ENCODE measurements at regions not wholly inside any gene's neighbourhood (a gene's known extent, or its start where the extent isn't known, plus 50 kb on each side); places are given as distances from the start of the nearest gene placed in this dataset.

GRCh38 chr20:57943291-57943690 lies 233.5 kb upstream of the PMEPA1 start:
- no TSS peak for BruUV-seq (replicated peaks)
- no peak overlapping the region for H3K27ac ChIP-seq (ENCODE audit: low read depth, low read length, poor library complexity, severe bottlenecking)
- H3K4me2 ChIP-seq (ENCODE audit: low read length) = no peak overlapping the region
- intact Hi-C loops (cut with micrococcal nuclease; ENCODE audit: unreplicated experiment) = no loop called here
- H3K79me2 ChIP-seq (ENCODE audit: insufficient read depth, low read depth, low read length) = no peaks in the 10 kb centered on the region
- ChIA-PET POLR2A (no interaction called here), CTCF (ENCODE audit: unreplicated experiment) (interaction anchor here (0.5 kb wide), 1 partner anchor 10 kb away, joined by 3 read pairs; no protein-coding TSS in a partner anchor)
- DNase-seq (ENCODE audit: low spot score) = no peak
- no peaks in the 10 kb centered on the region for H3K9me2 ChIP-seq (ENCODE audit: insufficient read depth, low read length)
- TF ChIP-seq EZH2phosphoT487 (IDR thresholded peaks at IDR 0.05; ENCODE audit: borderline replicate concordance, low read depth, low read length) = no peak
- no peak for TF ChIP-seq CTCF (conservative IDR thresholded peaks at IDR 0.05; ENCODE audit: low read length)
- H3K4me3 ChIP-seq (ENCODE audit: low read depth, low read length, poor library complexity, severe bottlenecking) = no peak overlapping the region
- H4K20me1 ChIP-seq (ENCODE audit: insufficient read depth, low read length) = no peaks in the 10 kb centered on the region
- no peaks in the 10 kb centered on the region for H3K36me3 ChIP-seq (ENCODE audit: insufficient read depth, low read length)
- no peaks in the 10 kb centered on the region for H3K4me1 ChIP-seq (ENCODE audit: insufficient read depth, low read length, poor library complexity, severe bottlenecking)
- H3K9me3 ChIP-seq (ENCODE audit: low read length) = no peaks in the 10 kb centered on the region
- H2AFZ ChIP-seq (ENCODE audit: low read length) = no peak overlapping the region

GRCh38 chr20:57941604-57942381 lies 232.0 kb upstream of the PMEPA1 start:
- TF ChIP-seq EZH2phosphoT487 (IDR thresholded peaks at IDR 0.05; ENCODE audit: borderline replicate concordance, low read depth, low read length) (no peak), CTCF (conservative IDR thresholded peaks at IDR 0.05; ENCODE audit: low read length) (no peak)
- no peak overlapping the region for H3K4me3 ChIP-seq (ENCODE audit: low read depth, low read length, poor library complexity, severe bottlenecking)
- ChIA-PET POLR2A (no interaction called here), CTCF (ENCODE audit: unreplicated experiment) (no interaction called here)
- H3K9me3 ChIP-seq (ENCODE audit: low read length) = no peaks in the 10 kb centered on the region
- no peak overlapping the region for H3K4me2 ChIP-seq (ENCODE audit: low read length)
- no TSS peak for BruUV-seq (replicated peaks)
- H3K4me1 ChIP-seq (ENCODE audit: insufficient read depth, low read length, poor library complexity, severe bottlenecking) = no peaks in the 10 kb centered on the region
- H3K79me2 ChIP-seq (ENCODE audit: insufficient read depth, low read depth, low read length) = no peaks in the 10 kb centered on the region
- intact Hi-C loops (cut with micrococcal nuclease; ENCODE audit: unreplicated experiment) = no loop called here
- no peaks in the 10 kb centered on the region for H3K36me3 ChIP-seq (ENCODE audit: insufficient read depth, low read length)
- DNase-seq (ENCODE audit: low spot score) = no peak
- no peak overlapping the region for H2AFZ ChIP-seq (ENCODE audit: low read length)
- H3K27ac ChIP-seq (ENCODE audit: low read depth, low read length, poor library complexity, severe bottlenecking) = no peak overlapping the region
- no peaks in the 10 kb centered on the region for H4K20me1 ChIP-seq (ENCODE audit: insufficient read depth, low read length)
- H3K9me2 ChIP-seq (ENCODE audit: insufficient read depth, low read length) = no peaks in the 10 kb centered on the region

- TF ChIP-seq CTCF (conservative IDR thresholded peaks at IDR 0.05; ENCODE audit: low read length) (no peak), EZH2phosphoT487 (IDR thresholded peaks at IDR 0.05; ENCODE audit: borderline replicate concordance, low read depth, low read length) (no peak)
- Histone ChIP-seq H4K20me1 (ENCODE audit: insufficient read depth, low read length) (no peaks in the 10 kb centered on the region), H3K36me3 (ENCODE audit: insufficient read depth, low read length) (no peaks in the 10 kb centered on the region), H3K4me1 (ENCODE audit: insufficient read depth, low read length, poor library complexity, severe bottlenecking) (no peaks in the 10 kb centered on the region), H3K4me2 (ENCODE audit: low read length) (no peak overlapping the region), H2AFZ (ENCODE audit: low read length) (no peak overlapping the region), H3K4me3 (ENCODE audit: low read depth, low read length, poor library complexity, severe bottlenecking) (no peak overlapping the region), H3K9me2 (ENCODE audit: insufficient read depth, low read length) (no peaks in the 10 kb centered on the region), H3K9me3 (ENCODE audit: low read length) (no peaks in the 10 kb centered on the region), H3K27ac (ENCODE audit: low read depth, low read length, poor library complexity, severe bottlenecking) (no peak overlapping the region), H3K79me2 (ENCODE audit: insufficient read depth, low read depth, low read length) (no peaks in the 10 kb centered on the region)
- no peak for DNase-seq (ENCODE audit: low spot score)
- CTCF ChIA-PET (ENCODE audit: unreplicated experiment) = no interaction called here
- intact Hi-C loops (cut with micrococcal nuclease; ENCODE audit: unreplicated experiment) = no loop called here
- POLR2A ChIA-PET = no interaction called here
- no TSS peak for BruUV-seq (replicated peaks)
Measured at GRCh38 chr20:57940868-57941522, 231.2 kb upstream of the PMEPA1 start.

Measured in OCI-LY7 (cell line).